GM13977 (cell line): ENCODE measurements at regions not wholly inside any gene's neighbourhood (a gene's known extent, or its start where the extent isn't known, plus 50 kb on each side); places are given as distances from the start of the nearest gene placed in this dataset.

Source experiments
- DNase-seq: peaks from one replicate; pipeline ENCODE4 v3.0.0; 2012; ENCODE audit warnings: low spot score
- CTCF ChIP-seq: IDR thresholded peaks from 2 replicates; pipeline ENCODE4 v1.5.1; 2012; ENCODE audit warnings: mild to moderate bottlenecking, control low read depth; ENCODE audit not compliant: insufficient read depth; ENCODE audit errors: extremely low read depth, missing control alignments
- in situ Hi-C: fragments of 300-500 bp; cut with MboI; formaldehyde crosslinking; loops from one replicate; pipeline ENCODE4 v1.12.0; 2022; ENCODE audit warnings: low sequenced_read_pairs, low pct_unique_long_range_greater_than_20kb, mixed read lengths, inconsistent platforms; ENCODE audit not compliant: unreplicated experiment

- no peak for DNase-seq
- in situ Hi-C loops, result no loop called here
Measured at GRCh38 chr4:177699365-177700213, 257.4 kb upstream of the AGA start.

GRCh38 chr4:177706916-177707315 lies 264.7 kb upstream of the AGA start:
- no peak for TF ChIP-seq CTCF
- DNase-seq, result no peak
- in situ Hi-C loops, result no loop called here

More at GRCh38 chr4:177699365-177700213, 257.4 kb upstream of the AGA start:
- no peak for TF ChIP-seq CTCF

GRCh38 chr4:177713454-177713853 lies 271.2 kb upstream of the AGA start:
- in situ Hi-C loops, result no loop called here
- DNase-seq, result no peak
- no peak for TF ChIP-seq CTCF

GRCh38 chr4:177717407-177717806 lies 275.2 kb upstream of the AGA start:
- no peak for DNase-seq
- in situ Hi-C loops, result no loop called here
- no peak for TF ChIP-seq CTCF

GRCh38 chr4:177718514-177718913 lies 276.3 kb upstream of the AGA start:
- in situ Hi-C loops, result no loop called here
- TF ChIP-seq CTCF, result no peak
- no peak for DNase-seq

GRCh38 chr4:177726111-177726510 lies 283.9 kb upstream of the AGA start:
- in situ Hi-C loops, result no loop called here
- TF ChIP-seq CTCF, result no peak
- DNase-seq, result no peak
